Smooth muscle cell (in vitro differentiated cells): ENCODE measurements at regions not wholly inside any gene's neighbourhood (a gene's known extent, or its start where the extent isn't known, plus 50 kb on each side); places are given as distances from the start of the nearest gene placed in this dataset.

ENCODE experiments used
- DNase-seq: peaks from one replicate; lab custom pipeline; 2025; ENCODE audit not compliant: unreplicated experiment; lab: John Stamatoyannopoulos, UW
- H2AFZ ChIP-seq: fragments of 200-600 bp; sonication (generic); 2 replicates; pipeline ENCODE4 v1.6.0; 2016; ENCODE audit warnings: antibody characterized with exemption, low read depth, mild to moderate bottlenecking
- H3F3A ChIP-seq: fragments of 200-600 bp; sonication (generic); 2 replicates; pipeline ENCODE4 v1.6.0; 2017; ENCODE audit warnings: antibody characterized with exemption, low read depth
- H3K27ac ChIP-seq: fragments of 200-600 bp; sonication (generic); 2 replicates; pipeline ENCODE4 v1.5.1; 2016; ENCODE audit warnings: low read depth, mild to moderate bottlenecking
- H3K27me3 ChIP-seq: fragments of 200-600 bp; sonication (generic); 2 replicates; pipeline ENCODE4 v1.6.1; 2016; ENCODE audit warnings: low read depth, mild to moderate bottlenecking
- H3K36me3 ChIP-seq: fragments of 200-600 bp; sonication (generic); 2 replicates; pipeline ENCODE4 v1.5.1; 2016; ENCODE audit warnings: low read depth
- H3K4me1 ChIP-seq: fragments of 200-600 bp; sonication (generic); 2 replicates; pipeline ENCODE4 v1.5.1; 2016; ENCODE audit warnings: low read depth
- H3K4me2 ChIP-seq: fragments of 200-600 bp; sonication (generic); 2 replicates; pipeline ENCODE4 v1.6.0; 2016; ENCODE audit warnings: mild to moderate bottlenecking
- H3K4me3 ChIP-seq: fragments of 200-600 bp; sonication (generic); 2 replicates; pipeline ENCODE4 v1.5.1; 2016; ENCODE audit warnings: mild to moderate bottlenecking
- H3K79me2 ChIP-seq: fragments of 200-600 bp; sonication (generic); 2 replicates; pipeline ENCODE4 v1.6.0; 2016; ENCODE audit warnings: low read depth, mild to moderate bottlenecking
- H3K9ac ChIP-seq: fragments of 200-600 bp; sonication (generic); 2 replicates; pipeline ENCODE4 v1.6.0; 2016; ENCODE audit warnings: low read depth
- H3K9me3 ChIP-seq: fragments of 200-600 bp; sonication (generic); replicated peaks from 2 replicates; pipeline ENCODE4 v1.5.1; 2016; ENCODE audit warnings: low read depth
- H4K20me1 ChIP-seq: fragments of 200-600 bp; sonication (generic); 2 replicates; pipeline ENCODE4 v1.6.0; 2016; ENCODE audit warnings: low read depth
- CTCF ChIP-seq: fragments of 200-600 bp; sonication (generic); IDR thresholded peaks from 2 replicates; pipeline ENCODE4 v1.5.1; 2017; ENCODE audit warnings: borderline replicate concordance, mild to moderate bottlenecking, antibody characterized with exemption; ENCODE audit not compliant: insufficient read depth, poor library complexity, severe bottlenecking
- WGBS: methylation state at CpG from one replicate; pipeline ENCODE4 v1.1.7; 2016; ENCODE audit warnings: low lambda C conversion rate; 5-methylcytosine and 5-hydroxymethylcytosine counted together

- Histone ChIP-seq H3K36me3 (no peaks in the 10 kb centered on the region), H3K9ac (no peak overlapping the region), H3K27ac (no peak overlapping the region), H3K27me3 (no peaks in the 10 kb centered on the region), H3K4me1 (no peaks in the 10 kb centered on the region), H3K4me3 (no peak overlapping the region), H4K20me1 (no peaks in the 10 kb centered on the region), H2AFZ (no peak overlapping the region), H3F3A (no peaks in the 10 kb centered on the region), H3K4me2 (no peak overlapping the region), H3K9me3 (no peaks in the 10 kb centered on the region), H3K79me2 (no peaks in the 10 kb centered on the region)
- no peak for DNase-seq
- 92% methylated on average over 9 of the region's 9 CpGs for WGBS
- no peak for TF ChIP-seq CTCF
Measured at GRCh38 chr2:8290771-8291352, 391.0 kb upstream of the ID2 start.

DNA sequence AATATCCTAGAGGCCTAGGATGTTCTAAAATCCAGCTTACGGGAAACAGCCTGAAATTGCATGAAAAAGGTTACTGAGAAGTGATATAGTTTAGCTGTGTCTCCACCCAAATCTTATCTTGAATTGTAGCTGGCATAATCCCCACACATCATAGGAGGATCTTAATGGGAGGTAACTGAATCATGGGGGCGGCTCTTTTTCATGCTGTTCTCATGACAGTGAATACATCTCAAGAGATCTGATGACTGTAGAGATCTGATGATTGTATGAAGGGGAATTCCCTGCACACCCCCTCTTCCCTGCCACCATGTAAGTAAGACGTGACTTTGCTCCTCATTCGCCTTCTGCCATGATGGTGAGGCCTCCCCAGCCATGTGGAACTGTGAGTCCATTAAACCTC, 385.6 kb upstream of the ID2 start:
- no peak for TF ChIP-seq CTCF
- H3K4me3 ChIP-seq = no peak overlapping the region
- no peaks in the 10 kb centered on the region for H3K36me3 ChIP-seq
- H3K27ac ChIP-seq = no peak overlapping the region
- H3K79me2 ChIP-seq = no peaks in the 10 kb centered on the region
- H3K9ac ChIP-seq = no peak overlapping the region
- no peak for DNase-seq
- no peaks in the 10 kb centered on the region for H3K9me3 ChIP-seq
- no peak overlapping the region for H2AFZ ChIP-seq
- H4K20me1 ChIP-seq = no peaks in the 10 kb centered on the region
- no peaks in the 10 kb centered on the region for H3F3A ChIP-seq
- WGBS = 96% methylated on average over 4 of the region's 4 CpGs
- H3K27me3 ChIP-seq = no peaks in the 10 kb centered on the region
- no peaks in the 10 kb centered on the region for H3K4me1 ChIP-seq
- no peak overlapping the region for H3K4me2 ChIP-seq

GRCh38 chr2:8297376-8298231, 384.3 kb upstream of the ID2 start:
- WGBS = 93% methylated on average over 8 of the region's 8 CpGs
- no peak for TF ChIP-seq CTCF

More at GRCh38 chr2:8297376-8298231, 384.3 kb upstream of the ID2 start:
- no peaks in the 10 kb centered on the region for H3K79me2 ChIP-seq
- no peak overlapping the region for H3K4me3 ChIP-seq
- H2AFZ ChIP-seq = no peak overlapping the region
- H3K9me3 ChIP-seq = no peaks in the 10 kb centered on the region
- H3K27me3 ChIP-seq = no peaks in the 10 kb centered on the region
- no peak overlapping the region for H3K9ac ChIP-seq
- DNase-seq = no peak
- H3K4me1 ChIP-seq = no peaks in the 10 kb centered on the region
- no peaks in the 10 kb centered on the region for H3F3A ChIP-seq
- no peaks in the 10 kb centered on the region for H3K36me3 ChIP-seq
- no peaks in the 10 kb centered on the region for H4K20me1 ChIP-seq
- H3K27ac ChIP-seq = no peak overlapping the region
- no peak overlapping the region for H3K4me2 ChIP-seq
